GM13977 (cell line): ENCODE measurements at regions not wholly inside any gene's neighbourhood (a gene's known extent, or its start where the extent isn't known, plus 50 kb on each side); places are given as distances from the start of the nearest gene placed in this dataset.

Experiments
- DNase-seq: peaks from one replicate; pipeline ENCODE4 v3.0.0; 2012; ENCODE audit warnings: low spot score
- CTCF ChIP-seq: IDR thresholded peaks from 2 replicates; pipeline ENCODE4 v1.5.1; 2012; ENCODE audit warnings: mild to moderate bottlenecking, control low read depth; ENCODE audit not compliant: insufficient read depth; ENCODE audit errors: extremely low read depth, missing control alignments
- in situ Hi-C: fragments of 300-500 bp; cut with MboI; formaldehyde crosslinking; loops from one replicate; pipeline ENCODE4 v1.12.0; 2022; ENCODE audit warnings: low sequenced_read_pairs, low pct_unique_long_range_greater_than_20kb, mixed read lengths, inconsistent platforms; ENCODE audit not compliant: unreplicated experiment

- DNase-seq = no peak
- in situ Hi-C loops = no loop called here
- no peak for TF ChIP-seq CTCF
Observed at GRCh38 chr20:60359010-60359409, 400.8 kb downstream of the CDH26 start.

DNA sequence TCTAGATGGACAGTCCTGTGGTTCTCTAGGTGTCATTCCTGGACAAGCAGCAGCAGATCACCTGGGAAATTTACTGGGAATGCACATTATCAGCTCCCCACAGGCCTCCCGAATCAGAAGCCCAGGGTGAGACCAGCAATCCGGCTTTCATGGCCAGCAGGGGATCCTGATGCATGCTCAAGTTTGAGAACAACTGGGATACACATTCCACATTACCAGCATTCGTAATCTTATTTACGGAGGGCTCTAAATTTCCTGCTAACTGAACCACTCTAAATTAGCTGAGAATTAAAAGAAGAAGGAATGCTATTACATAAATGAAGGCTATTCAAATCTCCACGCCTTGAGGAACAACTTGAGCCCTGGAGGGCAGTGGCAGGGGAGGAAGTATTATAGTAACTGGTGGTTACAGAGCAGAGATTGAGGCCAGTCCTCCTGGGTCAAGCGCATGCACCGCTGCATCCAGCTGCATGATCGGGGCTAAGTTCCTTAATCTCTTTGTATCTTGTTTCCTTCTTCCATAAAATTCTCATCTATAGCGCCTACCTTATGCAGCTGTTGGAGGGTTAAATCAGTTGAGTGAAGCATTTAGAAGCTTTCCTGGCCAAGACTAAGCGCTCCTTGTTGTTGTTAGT is 403.7 kb downstream of the CDH26 start:
- DNase-seq = no peak
- no peak for TF ChIP-seq CTCF
- in situ Hi-C loops = no loop called here

DNA sequence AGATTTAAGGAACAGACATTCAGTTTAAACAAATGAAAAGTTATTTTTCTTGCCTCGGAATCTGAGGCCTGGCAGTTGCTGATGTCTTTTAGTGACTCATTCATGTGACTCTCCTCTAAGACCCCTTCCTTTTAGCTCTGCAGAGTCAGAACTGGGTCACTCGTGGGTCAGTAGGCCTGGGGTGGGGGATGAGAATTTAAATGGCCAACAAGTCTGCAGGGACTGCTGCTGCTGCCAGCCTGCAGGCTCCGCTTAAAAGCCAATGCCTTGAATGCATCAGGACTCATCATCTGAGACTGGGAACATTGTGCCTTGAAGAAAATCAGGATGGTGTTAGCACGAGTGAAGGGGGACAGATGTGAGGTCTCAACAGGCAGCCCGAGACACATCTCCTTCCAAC is 404.3 kb downstream of the CDH26 start:
- DNase-seq = no peak
- in situ Hi-C loops = no loop called here
- TF ChIP-seq CTCF = no peak

GRCh38 chr20:60363698-60364097 is 405.5 kb downstream of the CDH26 start:
- DNase-seq = no peak
- in situ Hi-C loops = no loop called here
- TF ChIP-seq CTCF = no peak

DNA sequence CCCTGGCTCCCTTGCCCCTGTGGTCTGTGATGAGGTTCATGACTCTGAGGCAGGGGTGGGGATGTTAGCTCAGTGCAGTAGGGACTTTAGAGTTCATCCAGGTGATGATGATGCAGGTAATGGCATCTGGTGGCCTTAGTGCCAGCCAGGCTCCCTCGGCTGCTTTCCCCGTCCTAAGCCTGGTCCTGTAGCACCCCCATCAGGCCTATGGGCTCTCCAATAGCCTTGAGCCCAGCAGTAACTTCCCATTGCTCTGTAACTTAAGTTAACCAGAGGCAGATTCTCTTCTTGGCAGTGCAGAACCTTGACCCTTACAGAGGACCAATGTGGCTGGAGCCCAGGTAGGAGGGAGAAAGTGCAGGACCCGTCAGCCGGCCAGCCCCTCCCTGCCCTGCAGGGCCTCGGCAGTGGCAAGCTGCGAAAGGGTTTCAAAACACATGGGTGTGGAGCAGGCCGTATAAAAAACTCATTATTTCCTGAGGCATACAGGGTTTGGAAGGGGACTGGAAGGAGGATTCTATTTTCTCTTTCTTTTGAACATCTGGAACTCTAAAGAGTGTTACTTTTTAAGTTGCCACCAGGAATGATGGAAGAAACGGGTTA is 406.9 kb downstream of the CDH26 start:
- DNase-seq = no peak
- in situ Hi-C loops = no loop called here
- TF ChIP-seq CTCF = no peak

DNA sequence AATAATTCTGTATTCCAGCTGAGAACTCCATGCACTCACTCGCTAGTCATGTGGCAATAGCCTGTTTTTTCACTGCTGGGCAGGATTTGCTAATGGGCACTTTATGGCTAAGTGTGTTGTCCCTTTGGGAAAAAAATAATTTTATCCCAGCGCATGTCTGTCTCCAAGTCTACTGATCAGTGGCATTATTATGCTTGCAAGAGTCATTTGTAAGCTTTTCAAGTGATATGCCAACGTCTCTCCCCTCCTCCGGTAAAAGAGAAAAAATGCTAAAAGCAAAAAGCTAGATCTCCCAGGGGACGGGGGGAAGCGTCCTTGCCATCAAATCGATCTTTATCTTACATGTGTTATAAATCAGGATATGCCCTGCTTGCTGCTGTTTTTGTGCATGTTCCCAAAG is 407.7 kb downstream of the CDH26 start:
- DNase-seq = no peak
- in situ Hi-C loops = no loop called here
- no peak for TF ChIP-seq CTCF
